Upper lobe of right lung (tissue), 1 donor: ENCODE measurements at regions not wholly inside any gene's neighbourhood (a gene's known extent, or its start where the extent isn't known, plus 50 kb on each side); places are given as distances from the start of the nearest gene placed in this dataset.

Experiments used
- ATAC-seq: fragments of 200-7000 bp; cut with Tn5 transposase; one replicate; pipeline ENCODE4 v1.9.1; 2020; ENCODE audit warnings: mild to moderate bottlenecking, moderate library complexity
- DNase-seq: peaks from one replicate; pipeline ENCODE4 v3.0.0-alpha.2; 2020
- H3K27ac ChIP-seq: fragments of 200-600 bp; one replicate; pipeline ENCODE4 v1.8.0; 2022
- H3K27me3 ChIP-seq: fragments of 200-600 bp; one replicate; pipeline ENCODE4 v1.8.0; 2022; ENCODE audit warnings: mild to moderate bottlenecking
- H3K36me3 ChIP-seq: fragments of 200-600 bp; one replicate; pipeline ENCODE4 v1.8.0; 2022
- H3K4me1 ChIP-seq: fragments of 200-600 bp; one replicate; pipeline ENCODE4 v1.8.0; 2022
- H3K4me3 ChIP-seq: fragments of 200-600 bp; one replicate; pipeline ENCODE4 v1.8.0; 2022; ENCODE audit warnings: mild to moderate bottlenecking
- H3K9me3 ChIP-seq: fragments of 200-600 bp; one replicate; pipeline ENCODE4 v1.8.0; 2022
- CTCF ChIP-seq: fragments of 200-600 bp; IDR thresholded peaks from one replicate; pipeline ENCODE4 v1.8.0; 2022; ENCODE audit warnings: antibody characterized with exemption
- intact Hi-C: fragments of 100-400 bp; cut with DNase I; formaldehyde crosslinking; loops from one replicate; pipeline ENCODE4 v1.11.0; 2022
- donor health status: DM: no; HTN: yes; CAD: no; lungs with severe emphysema.

- DNase-seq (no peak), ATAC-seq (no peak)
- H3K4me1 ChIP-seq: no peaks in the 10 kb centered on the region
- H3K27me3 ChIP-seq: no peaks in the 10 kb centered on the region
- H3K9me3 ChIP-seq: no peaks in the 10 kb centered on the region
- no peak overlapping the region for H3K4me3 ChIP-seq
- H3K27ac ChIP-seq: no peak overlapping the region
- no peaks in the 10 kb centered on the region for H3K36me3 ChIP-seq
- intact Hi-C loops: no loop called here
- TF ChIP-seq CTCF: no peak
These were observed 64.2 kb downstream of the DACT2 start for GRCh38 chr6:168255283-168255881.

GRCh38 chr6:168252267-168252666 is 67.3 kb downstream of the DACT2 start:
- H3K4me1 ChIP-seq: peaks cover 6% of the 10 kb centered on the region
- intact Hi-C loops: no loop called here
- no peak for TF ChIP-seq CTCF
- H3K9me3 ChIP-seq: no peaks in the 10 kb centered on the region
- no peak overlapping the region for H3K27ac ChIP-seq
- DNase-seq: no peak
- no peak overlapping the region for H3K4me3 ChIP-seq
- no peaks in the 10 kb centered on the region for H3K27me3 ChIP-seq
- no peak for ATAC-seq
- no peaks in the 10 kb centered on the region for H3K36me3 ChIP-seq

GRCh38 chr6:168250250-168250649 is 69.3 kb downstream of the DACT2 start:
- Histone ChIP-seq H3K27me3 (no peaks in the 10 kb centered on the region), H3K9me3 (no peaks in the 10 kb centered on the region), H3K27ac (no peak overlapping the region), H3K4me3 (no peak overlapping the region), H3K36me3 (no peaks in the 10 kb centered on the region), H3K4me1 (peaks cover 8% of the 10 kb centered on the region)
- intact Hi-C loops: no loop called here
- no peak for ATAC-seq
- no peak for TF ChIP-seq CTCF
- no peak for DNase-seq

- Histone ChIP-seq H3K36me3 (no peaks in the 10 kb centered on the region), H3K27me3 (no peaks in the 10 kb centered on the region), H3K4me3 (no peak overlapping the region), H3K4me1 (peaks cover 8% of the 10 kb centered on the region), H3K27ac (no peak overlapping the region), H3K9me3 (no peaks in the 10 kb centered on the region)
- ATAC-seq (no peak), DNase-seq (no peak)
- no peak for TF ChIP-seq CTCF
- intact Hi-C loops: no loop called here
These were observed 69.8 kb downstream of the DACT2 start for GRCh38 chr6:168249746-168250145.

- H3K27me3 ChIP-seq: no peaks in the 10 kb centered on the region
- no peak for ATAC-seq
- H3K27ac ChIP-seq: no peak overlapping the region
- peaks cover 8% of the 10 kb centered on the region for H3K4me1 ChIP-seq
- TF ChIP-seq CTCF: no peak
- no peaks in the 10 kb centered on the region for H3K36me3 ChIP-seq
- DNase-seq: no peak
- intact Hi-C loops: no loop called here
- H3K9me3 ChIP-seq: no peaks in the 10 kb centered on the region
- H3K4me3 ChIP-seq: no peak overlapping the region
These were observed 71.4 kb downstream of the DACT2 start for GRCh38 chr6:168248148-168248620.
